ENCODE measurements at regions not wholly inside any gene's neighbourhood (a gene's known extent, or its start where the extent isn't known, plus 50 kb on each side); places are given as distances from the start of the nearest gene placed in this dataset.
A peak's percentile ranks its signal among the peaks of the same experiment; 100 is the strongest.

GRCh38 chr4:187010052-187010451 lies 286.4 kb upstream of the FAT1 start:
- Histone ChIP-seq H3K27ac (ENCODE audit: low read depth in 2 of 2, low read length in 2 of 2) (no peak overlapping the region), H3K4me3 (ENCODE audit: low read length in 3 of 3) (no peak overlapping the region), H3K9me3 (ENCODE audit: control insufficient read depth in 2 of 3, insufficient read depth in 1 of 3, low read length in 3 of 3) (no peaks in the 10 kb centered on the region), H3K4me1 (ENCODE audit: control insufficient read depth in 2 of 3, insufficient read depth in 2 of 3, low read depth in 1 of 3, low read length in 3 of 3) (peaks cover 0 to 3% (median 0%) of the 10 kb centered on the region in 3 donors), H3K27me3 (ENCODE audit: control insufficient read depth, insufficient read depth, low read length) (no peaks in the 10 kb centered on the region), H3K9ac (ENCODE audit: low read length in 3 of 3) (no peak overlapping the region), H3K36me3 (ENCODE audit: control insufficient read depth in 2 of 3, insufficient read depth in 3 of 3, low read length in 3 of 3) (no peaks in the 10 kb centered on the region)
- intact Hi-C loops (cut with DNase I), result no loop called here
- no peak for DNase-seq
- no peak for FAIRE-seq
- no peak for TF ChIP-seq CTCF (IDR thresholded peaks at IDR 0.05; ENCODE audit: borderline replicate concordance, extremely low read depth, insufficient read depth)

DNA sequence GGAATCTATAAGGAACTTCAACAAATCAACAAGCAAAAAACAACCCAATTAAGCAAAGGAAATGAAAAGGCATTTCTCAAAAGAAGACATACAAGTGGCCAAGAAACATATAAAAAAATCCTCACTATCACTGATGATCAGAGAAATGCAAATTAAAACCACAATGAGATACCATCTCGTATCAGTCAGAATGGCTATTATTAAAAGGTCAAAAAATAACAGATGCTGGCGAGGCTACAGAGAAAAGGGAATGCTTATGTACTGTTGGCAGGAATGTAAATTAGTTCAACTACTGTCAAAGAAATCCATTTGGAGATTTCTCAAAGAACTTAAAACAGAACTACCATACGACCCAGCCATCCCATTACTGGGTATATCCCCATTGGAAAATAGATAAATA lies 292.4 kb upstream of the FAT1 start:
- no peaks in the 10 kb centered on the region for H3K36me3 ChIP-seq (ENCODE audit: control insufficient read depth in 2 of 3, insufficient read depth in 3 of 3, low read length in 3 of 3)
- no peaks in the 10 kb centered on the region for H3K27me3 ChIP-seq (ENCODE audit: control insufficient read depth, insufficient read depth, low read length)
- no peak overlapping the region for H3K9ac ChIP-seq (ENCODE audit: low read length in 3 of 3)
- no peaks in the 10 kb centered on the region for H3K9me3 ChIP-seq (ENCODE audit: control insufficient read depth in 2 of 3, insufficient read depth in 1 of 3, low read length in 3 of 3)
- intact Hi-C loops (cut with DNase I), result no loop called here
- DNase-seq, result no peak
- no peaks in the 10 kb centered on the region for H3K4me1 ChIP-seq (ENCODE audit: control insufficient read depth in 2 of 3, insufficient read depth in 2 of 3, low read depth in 1 of 3, low read length in 3 of 3)
- no peak overlapping the region for H3K27ac ChIP-seq (ENCODE audit: low read depth in 2 of 2, low read length in 2 of 2)
- TF ChIP-seq CTCF (IDR thresholded peaks at IDR 0.05; ENCODE audit: borderline replicate concordance, extremely low read depth, insufficient read depth), result no peak
- H3K4me3 ChIP-seq (ENCODE audit: low read length in 3 of 3), result no peak overlapping the region
- no peak for FAIRE-seq

GRCh38 chr4:187017147-187017546 lies 293.5 kb upstream of the FAT1 start:
- no peak for TF ChIP-seq CTCF (IDR thresholded peaks at IDR 0.05; ENCODE audit: borderline replicate concordance, extremely low read depth, insufficient read depth)
- FAIRE-seq (no peak), DNase-seq (peak in 3 of 5 donors; percentile 16 to 63 (median 37))
- Histone ChIP-seq H3K4me3 (ENCODE audit: low read length in 3 of 3) (no peak overlapping the region), H3K36me3 (ENCODE audit: control insufficient read depth in 2 of 3, insufficient read depth in 3 of 3, low read length in 3 of 3) (no peaks in the 10 kb centered on the region), H3K27ac (ENCODE audit: low read depth in 2 of 2, low read length in 2 of 2) (no peak overlapping the region), H3K9ac (ENCODE audit: low read length in 3 of 3) (no peak overlapping the region), H3K4me1 (ENCODE audit: control insufficient read depth in 2 of 3, insufficient read depth in 2 of 3, low read depth in 1 of 3, low read length in 3 of 3) (no peaks in the 10 kb centered on the region), H3K27me3 (ENCODE audit: control insufficient read depth, insufficient read depth, low read length) (no peaks in the 10 kb centered on the region), H3K9me3 (ENCODE audit: control insufficient read depth in 2 of 3, insufficient read depth in 1 of 3, low read length in 3 of 3) (no peaks in the 10 kb centered on the region)
- intact Hi-C loops (cut with DNase I), result no loop called here

- H3K4me3 ChIP-seq (ENCODE audit: low read length in 3 of 3), result no peak overlapping the region
- DNase-seq (no peak), FAIRE-seq (no peak)
- no peak for TF ChIP-seq CTCF (IDR thresholded peaks at IDR 0.05; ENCODE audit: borderline replicate concordance, extremely low read depth, insufficient read depth)
- no peaks in the 10 kb centered on the region for H3K9me3 ChIP-seq (ENCODE audit: control insufficient read depth in 2 of 3, insufficient read depth in 1 of 3, low read length in 3 of 3)
- H3K36me3 ChIP-seq (ENCODE audit: control insufficient read depth in 2 of 3, insufficient read depth in 3 of 3, low read length in 3 of 3), result no peaks in the 10 kb centered on the region
- H3K9ac ChIP-seq (ENCODE audit: low read length in 3 of 3), result no peak overlapping the region
- intact Hi-C loops (cut with DNase I), result no loop called here
- no peaks in the 10 kb centered on the region for H3K27me3 ChIP-seq (ENCODE audit: control insufficient read depth, insufficient read depth, low read length)
- no peaks in the 10 kb centered on the region for H3K4me1 ChIP-seq (ENCODE audit: control insufficient read depth in 2 of 3, insufficient read depth in 2 of 3, low read depth in 1 of 3, low read length in 3 of 3)
- no peak overlapping the region for H3K27ac ChIP-seq (ENCODE audit: low read depth in 2 of 2, low read length in 2 of 2)
Observed at GRCh38 chr4:187019896-187020295, 296.2 kb upstream of the FAT1 start.

All from kidney (tissue), 13 donors.